ENCODE measurements at regions not wholly inside any gene's neighbourhood (a gene's known extent, or its start where the extent isn't known, plus 50 kb on each side); places are given as distances from the start of the nearest gene placed in this dataset.

DNA sequence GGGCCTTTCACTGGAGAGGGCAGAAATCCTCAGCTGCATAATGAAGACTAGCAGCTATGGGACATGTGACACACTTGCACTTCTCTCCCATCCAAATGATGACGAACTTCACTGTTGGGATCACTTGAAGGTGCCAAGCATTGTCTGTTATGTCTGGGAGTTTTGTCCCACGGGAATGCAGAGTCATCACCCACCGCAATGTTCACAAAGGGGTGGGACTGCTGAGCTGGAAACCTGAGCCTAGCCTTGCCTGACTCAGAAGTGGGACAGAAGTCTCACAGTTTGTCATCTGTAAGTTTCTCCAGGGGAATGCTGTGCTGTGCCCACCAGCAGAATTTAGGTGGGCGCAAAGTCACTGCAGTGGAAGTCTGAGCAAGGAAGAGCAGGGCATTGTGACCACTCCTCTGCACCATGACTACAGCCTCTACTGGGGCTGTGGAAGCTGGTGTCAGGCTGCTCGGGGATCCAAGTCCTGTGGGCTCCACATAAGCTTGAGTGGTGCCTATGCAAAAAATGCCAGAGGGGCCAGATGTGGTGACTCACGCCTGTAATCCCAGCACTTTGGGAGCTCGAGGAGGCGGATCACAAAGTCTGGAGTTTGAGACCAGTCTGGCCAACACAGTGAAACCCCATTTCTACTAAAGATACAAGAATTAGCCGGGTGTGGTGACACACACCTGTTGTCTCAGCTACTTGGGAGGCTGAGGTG is 472.0 kb upstream of the CNTNAP2 start:
- no peak for DNase-seq

DNA sequence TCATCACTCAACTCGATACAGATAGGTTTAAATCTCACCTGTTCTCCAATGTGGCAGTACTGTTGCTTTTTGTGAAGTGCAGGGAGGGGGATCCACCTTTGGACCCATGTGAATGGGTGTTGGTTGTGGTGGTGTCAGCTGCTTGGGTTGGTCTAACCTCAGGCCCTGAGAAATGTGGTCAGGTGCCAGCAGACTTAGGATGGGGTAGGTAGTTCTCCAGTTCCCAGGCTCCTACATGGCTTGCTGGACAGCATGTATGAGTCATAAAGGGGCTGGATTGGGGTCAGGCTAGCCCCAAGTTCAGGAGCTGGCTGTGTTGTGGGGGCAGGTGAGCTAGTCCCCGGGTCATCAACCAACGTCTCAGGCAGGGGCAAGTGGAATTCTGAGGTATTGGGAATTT is 472.6 kb upstream of the CNTNAP2 start:
- DNase-seq = no peak

DNA sequence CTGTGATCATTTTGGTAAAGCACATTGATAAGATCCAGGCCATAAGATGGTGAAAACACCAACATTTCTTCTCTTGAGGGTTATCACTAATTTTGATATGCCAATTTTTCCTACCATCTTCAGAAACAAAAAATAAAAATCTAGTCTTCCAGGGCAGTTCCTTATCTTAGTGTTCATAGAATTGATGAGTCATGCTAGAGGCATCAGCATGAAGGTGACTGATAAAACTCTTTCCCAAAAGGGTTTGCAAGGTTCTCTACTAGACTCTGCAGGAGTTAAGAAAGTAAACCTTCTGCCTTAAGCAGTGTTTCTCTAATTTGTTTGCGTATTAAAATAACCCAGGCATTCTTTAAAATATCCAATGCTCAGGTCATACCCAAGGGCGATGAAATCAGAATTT is 483.1 kb upstream of the CNTNAP2 start:
- no peak for DNase-seq

DNA sequence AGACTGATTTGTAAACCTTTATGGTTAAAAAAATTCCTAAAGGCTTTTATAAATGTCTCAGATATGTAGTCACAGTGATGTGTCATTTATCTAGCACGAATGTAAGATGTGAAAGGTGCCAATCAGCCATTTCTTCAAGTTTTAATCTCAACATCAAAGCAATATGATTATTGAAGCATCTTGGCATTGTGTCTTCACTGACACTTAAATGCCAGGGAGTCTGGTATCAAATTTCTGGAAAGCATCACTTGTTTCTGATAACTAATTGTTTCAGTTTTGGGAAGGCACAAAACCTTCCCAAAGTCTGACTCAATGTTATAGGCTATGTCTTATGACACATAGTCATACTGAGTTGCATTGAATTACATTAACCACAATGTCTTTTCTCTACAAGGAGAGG is 492.0 kb upstream of the CNTNAP2 start:
- no peak for DNase-seq

DNA sequence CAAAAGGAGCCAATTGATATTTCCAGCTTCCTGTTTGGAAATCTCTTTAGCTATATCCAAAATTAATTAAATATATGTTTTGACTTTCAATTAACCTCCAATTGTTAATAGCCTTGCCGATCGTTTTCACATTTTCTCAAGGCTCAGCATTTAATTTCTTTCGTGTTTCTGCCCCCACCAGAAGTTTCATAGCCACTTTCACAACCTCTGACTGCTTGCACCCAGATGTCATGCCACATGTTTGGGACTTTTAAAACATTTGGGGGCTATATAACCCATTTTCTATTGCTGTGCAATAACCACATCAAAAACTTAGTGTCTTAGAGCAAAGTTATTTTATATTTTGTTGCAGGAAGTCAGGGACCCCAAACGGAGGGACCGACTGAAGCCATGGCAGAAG is 510.6 kb upstream of the CNTNAP2 start:
- no peak for DNase-seq

DNA sequence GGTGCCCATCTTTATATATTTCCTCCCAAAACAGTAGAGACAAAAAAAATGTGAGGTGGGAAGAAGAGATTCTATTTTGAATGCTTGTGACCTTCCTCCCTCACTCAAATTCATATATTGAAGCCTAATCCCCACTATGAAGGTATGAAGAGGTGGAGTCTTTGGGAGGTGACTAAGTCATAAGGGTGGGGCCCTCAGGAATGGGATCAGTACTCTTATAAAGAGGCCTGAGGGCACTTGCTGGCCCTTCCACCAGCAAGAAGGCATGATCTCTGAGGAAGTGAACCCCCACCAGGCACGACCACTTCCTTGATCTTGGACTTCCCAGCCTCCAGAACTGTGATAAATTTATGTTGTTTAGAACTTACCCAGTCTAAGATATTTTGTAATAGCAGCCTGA is 517.2 kb upstream of the CNTNAP2 start:
- DNase-seq = no peak

DNA sequence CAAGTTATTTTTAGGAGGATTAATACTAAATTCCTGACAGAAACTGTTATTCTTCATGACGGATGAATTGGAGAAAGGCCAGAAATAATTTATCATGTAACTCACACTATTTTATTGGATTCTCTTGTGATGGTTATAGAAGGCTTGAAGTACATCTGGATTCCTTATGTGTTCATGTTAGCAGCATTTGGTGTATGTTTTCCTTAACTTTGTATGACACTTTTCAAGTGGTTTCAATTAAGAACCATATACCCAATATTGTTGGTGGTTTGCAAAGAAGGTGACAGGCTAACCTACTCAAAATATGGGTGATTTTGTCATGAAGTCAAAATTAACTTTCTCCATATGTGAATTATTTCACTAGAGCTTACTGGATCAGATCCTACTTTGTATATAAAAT is 532.2 kb upstream of the CNTNAP2 start:
- DNase-seq = no peak

DNA sequence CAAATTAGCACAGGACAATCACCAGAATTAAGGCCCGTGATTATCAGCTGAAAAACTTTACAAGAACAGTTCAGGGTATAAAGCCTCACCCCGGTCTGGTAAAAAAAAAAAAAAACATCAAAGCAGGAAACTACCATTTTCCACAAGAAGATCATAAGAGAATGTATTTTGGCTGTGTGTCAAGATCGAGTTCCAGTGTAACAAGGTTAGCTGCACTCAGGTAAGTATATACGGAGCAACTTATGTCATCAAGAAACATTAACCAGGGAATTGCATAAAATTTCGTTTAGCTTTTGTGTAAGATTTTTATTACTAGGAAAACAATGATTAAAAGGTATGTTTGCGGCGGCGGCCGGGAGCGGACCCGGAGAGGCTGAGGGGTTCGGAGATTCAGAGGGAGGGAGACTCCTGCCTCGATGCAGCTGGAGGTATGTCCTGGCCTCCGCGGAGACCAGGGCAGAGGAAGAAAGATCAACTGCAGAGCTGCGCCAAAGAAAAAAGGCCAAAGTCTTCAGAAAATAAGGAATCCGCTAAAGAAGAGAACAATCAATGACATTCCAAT is 533.8 kb upstream of the CNTNAP2 start:
- DNase-seq = no peak

DNA sequence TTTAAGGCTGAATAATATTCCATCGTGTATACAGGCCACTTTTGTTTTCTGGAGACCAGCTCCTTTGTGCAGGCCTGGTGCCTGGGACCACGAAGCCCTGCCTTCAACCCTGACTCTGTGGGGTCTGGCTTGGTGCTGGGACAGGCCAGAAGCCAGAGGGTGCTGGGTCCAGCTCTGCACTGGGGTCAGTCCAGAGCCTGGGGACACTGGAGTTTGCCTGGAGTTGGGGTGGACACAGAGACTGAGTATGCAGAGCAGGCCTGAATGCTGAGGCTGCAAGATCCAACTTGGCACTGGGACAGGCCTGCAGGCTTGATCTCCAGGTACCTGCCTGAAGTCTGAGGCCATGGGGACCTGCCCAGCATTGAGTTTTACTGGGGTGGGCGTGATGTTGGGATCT is 558.8 kb upstream of the CNTNAP2 start:
- DNase-seq = no peak

DNA sequence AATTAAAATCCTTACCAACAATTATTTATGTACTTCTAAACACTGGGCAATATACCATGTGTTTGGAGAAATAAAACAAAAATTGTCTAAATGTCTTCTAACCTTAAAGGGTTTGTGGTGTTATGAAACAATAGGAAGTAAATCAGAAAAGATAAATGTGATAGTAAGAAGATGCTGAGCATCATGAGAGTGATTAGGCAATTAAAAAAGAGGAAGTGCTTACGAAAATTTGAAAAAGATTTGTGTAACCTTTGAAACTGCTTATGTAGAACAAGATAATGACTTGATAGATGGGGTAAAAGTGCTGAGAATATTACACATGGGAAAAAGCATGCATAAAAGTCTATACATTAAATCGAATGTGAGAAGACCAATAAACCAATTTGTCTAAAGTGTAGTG is 573.4 kb upstream of the CNTNAP2 start:
- no peak for DNase-seq

DNA sequence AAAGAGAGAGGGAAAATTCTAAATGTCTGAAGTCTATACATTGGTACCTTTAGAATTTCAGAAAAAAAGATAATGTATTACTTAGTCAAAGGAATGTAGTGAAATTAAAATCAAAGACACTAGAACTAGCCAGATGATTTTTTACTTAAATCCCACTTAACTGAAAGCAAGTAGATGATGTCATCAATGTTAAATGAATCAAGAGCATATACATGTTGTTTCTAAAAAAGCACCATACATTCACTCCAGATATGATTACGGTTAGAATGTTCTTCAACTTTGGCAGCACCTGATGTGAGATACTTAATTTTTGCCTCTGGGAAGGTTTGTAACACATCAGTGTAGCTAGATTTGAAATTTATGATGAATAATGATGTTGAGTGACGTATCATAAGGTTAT is 576.7 kb upstream of the CNTNAP2 start:
- no peak for DNase-seq

DNA sequence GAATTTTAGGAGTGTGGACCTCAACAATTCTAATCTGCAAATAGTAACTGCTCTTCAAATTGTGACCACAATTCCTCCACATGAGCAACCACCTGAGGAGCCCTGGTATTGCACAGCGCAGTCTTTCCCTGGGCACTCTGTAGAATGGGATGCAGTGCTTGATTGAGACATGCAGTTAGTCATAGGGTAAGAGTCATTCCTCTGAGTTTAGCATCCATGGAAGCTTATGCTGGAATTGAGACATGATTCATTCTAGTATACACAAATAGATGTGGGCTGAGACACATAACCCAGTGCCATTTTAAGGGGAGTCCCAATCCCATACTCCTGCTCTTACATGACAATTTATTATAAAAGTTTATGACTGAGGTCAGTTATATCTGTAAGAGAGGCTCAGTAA is 582.3 kb upstream of the CNTNAP2 start:
- no peak for DNase-seq

DNA sequence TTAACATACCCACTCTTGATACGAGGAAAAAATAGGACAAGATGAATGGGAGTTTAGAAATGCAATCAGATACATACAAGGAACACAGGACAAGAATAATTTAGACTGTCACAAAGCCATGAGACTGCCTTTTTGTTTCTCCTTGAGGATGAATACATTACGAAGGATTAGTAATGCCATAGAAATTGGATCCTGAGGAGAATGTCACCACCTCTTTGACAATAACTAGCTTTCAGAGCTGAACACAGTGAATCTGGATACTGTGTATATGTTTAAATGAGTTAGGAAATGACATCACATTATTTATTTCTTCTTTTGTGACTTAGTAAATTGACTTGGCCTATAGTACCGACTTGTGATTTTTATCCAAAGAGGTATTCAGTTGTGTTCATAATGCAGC is 596.3 kb upstream of the CNTNAP2 start:
- DNase-seq = no peak

DNA sequence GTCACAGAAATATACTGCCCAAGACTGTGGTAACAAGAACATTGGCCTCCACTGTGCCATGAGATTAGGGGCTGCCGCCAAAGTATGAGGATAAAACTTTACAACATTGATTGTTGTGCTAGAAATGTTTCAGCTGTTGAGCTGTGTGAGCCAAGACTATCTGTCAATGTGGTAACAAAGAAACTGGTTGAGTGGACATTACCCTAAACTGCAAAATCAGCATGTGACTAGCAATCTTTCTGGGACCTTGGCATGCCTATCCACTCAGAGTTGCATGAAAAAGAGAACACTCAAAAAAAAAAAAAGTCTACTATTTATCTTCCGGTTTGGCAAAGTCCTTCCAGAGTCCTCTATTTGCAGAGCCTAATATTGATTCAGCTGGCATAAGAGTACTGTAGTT is 605.6 kb upstream of the CNTNAP2 start:
- DNase-seq = no peak

DNA sequence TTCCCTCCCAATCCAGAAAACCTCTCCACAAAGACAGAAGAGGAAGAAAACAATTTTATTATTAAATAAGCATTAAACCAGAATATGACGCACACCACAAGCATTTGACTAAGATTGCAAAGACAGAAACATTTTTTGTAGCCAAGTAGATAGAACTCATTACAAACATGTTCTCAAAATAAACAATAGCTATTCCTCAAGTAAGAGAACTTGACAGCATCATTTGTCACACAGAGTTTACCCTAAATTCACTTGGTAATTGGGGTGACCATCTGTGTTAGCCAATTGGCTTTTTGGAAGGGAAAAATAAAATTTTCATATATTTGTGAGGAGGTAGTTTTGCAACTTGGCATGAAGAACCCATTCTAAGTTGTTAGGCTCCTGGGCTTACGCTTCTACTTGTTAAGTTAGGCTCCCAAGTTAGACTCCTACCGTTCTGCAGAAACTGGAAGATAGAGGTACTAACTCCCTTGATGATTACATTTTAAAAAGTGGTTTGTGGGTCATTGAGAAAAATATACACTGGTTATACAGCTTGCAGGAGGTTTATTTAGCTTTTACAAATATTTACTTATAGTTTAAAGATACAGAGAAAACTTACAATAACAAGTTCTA is 618.6 kb upstream of the CNTNAP2 start:
- DNase-seq = no peak

DNA sequence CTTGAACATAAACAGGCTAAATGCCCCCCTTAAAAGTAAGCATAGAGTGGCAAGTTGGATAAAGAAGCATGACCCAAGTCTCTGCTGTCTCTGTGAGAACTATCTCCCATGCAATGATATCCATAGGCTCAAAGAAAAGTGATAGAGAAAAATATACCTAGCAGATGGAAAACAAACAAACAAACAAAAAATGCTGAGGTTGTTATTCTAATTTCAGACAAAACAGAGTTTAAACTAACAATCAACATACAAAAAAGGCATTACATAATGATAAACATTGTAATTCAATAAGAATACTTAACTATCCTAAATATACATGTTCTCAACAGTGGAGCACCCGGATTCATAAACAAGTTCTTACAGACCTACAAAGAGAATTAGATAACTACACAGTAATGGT is 626.2 kb upstream of the CNTNAP2 start:
- DNase-seq = no peak

DNA sequence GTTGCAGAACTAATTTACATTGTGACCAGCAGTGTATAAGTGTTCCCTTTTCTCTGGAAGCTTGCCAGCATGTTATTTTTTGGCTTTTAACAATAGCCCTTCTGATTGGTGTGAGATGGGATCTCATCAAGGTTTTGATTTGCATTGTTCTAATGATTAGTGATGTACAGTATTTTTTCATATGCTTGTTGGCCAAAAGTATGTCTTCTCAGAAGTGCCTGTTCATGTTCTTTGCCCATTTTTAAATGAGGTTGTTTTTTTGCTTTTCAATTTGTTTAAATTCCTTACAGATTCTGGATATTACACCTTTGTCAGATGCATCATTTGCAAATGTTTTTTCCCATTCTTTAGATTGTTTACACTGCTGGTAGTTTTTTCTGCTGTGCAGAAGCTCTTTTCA is 627.0 kb upstream of the CNTNAP2 start:
- no peak for DNase-seq

DNA sequence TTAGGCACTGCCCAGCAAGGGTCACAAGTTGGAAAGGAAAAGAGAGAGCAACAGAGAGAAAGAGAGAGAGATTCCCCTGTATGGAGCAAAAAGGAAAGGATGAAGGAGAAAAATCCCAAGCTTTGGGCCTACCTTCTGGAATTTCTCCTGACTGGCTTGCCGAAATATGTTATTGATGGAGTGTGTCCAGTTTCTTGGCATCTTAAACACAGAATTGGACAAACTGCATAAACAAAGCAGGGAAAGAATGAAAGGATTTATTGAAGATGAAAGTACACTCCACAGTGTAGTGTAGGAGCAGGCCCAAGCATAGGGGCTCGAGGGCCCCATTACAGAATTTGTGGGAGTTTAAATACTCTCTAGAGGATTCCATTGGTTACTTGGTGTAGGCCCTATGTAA is 627.8 kb upstream of the CNTNAP2 start:
- no peak for DNase-seq

DNA sequence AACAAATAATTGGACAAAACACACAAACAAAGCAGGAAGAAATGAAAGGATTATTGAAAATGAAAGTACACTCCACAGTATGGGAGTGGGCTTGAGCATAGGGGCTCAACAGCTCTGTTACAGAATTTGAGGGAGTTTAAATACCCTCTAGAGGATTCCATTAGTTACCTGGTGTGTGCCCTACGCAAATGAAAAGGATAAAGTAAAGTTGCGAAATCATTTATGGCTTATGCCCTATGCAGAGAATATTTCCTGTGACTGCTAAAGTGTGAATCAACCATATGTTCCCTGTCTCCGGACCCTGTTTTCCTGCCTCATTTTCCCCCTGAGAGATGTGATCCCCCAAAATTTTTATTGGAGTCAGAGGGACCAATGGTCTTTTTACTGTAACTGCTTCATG is 634.6 kb upstream of the CNTNAP2 start:
- DNase-seq = no peak

DNA sequence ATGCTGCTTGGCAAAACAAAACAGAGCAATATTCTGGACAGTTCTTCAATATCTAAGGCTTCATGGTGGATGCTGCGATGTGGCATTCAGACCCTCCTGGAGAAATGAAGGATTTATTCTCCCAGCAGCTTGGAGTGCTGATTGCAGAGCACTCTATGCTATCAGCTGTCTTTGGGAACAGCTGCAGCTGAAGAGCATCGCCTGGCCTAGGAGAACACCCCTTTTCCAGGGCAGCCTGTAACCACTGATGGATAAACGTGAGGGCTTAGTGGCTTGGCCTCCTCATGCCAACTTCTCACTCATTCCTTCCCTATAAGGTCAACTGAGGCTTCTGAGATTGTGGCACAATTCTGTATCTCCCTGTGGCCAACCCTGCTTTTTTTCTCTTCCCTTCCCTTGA is 638.1 kb upstream of the CNTNAP2 start:
- DNase-seq = no peak

DNA sequence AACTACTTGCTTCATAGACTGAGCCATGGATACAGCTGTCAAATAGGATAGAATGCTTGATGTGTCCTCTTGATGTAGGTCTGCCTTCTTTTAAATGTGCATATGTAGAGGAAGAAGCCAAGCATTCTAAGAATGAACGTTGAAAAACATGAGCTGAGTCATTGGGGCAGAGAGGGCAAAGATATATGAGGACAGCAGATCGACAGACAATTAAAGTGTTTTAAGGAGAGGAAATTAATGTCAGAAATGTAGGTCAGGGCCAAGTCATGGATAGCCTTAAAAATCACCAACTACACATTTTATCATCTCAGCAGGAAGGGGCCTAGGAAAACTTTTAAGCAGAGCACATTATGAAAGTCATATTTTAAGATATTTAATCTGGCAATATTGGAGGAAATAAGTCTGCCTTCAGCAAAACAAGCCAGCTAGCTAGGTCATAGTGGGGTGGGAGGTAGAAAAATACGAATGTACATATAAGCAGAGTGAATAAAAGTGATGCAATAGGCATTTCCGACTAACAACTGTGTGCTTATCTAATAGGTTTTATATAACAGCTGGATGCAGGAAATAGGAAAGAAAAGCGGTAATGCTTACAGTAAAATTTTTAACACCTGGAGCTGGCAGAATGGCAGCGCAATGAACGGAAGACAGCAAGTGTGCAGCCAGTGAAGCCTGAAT is 638.3 kb upstream of the TPK1 start:
- DNase-seq = no peak

DNA sequence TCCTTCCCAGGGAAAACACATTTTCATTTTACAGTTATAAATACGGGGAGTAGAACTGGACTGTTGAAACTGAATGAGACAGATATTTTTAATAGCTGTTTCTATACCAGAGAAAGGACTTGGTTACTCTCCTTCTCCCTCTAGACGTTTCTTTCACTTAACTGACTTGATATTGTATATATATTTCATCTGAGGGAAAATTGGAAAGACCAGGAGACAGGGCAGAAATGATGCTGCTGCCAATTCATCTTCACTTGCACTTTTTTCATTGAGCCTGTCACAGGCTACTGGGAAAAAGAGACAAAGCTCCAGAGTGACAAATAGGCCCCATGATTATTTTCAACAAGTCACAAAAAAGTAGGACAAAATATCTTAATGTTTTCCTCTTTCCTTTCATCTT is 636.0 kb upstream of the TPK1 start:
- DNase-seq = no peak

DNA sequence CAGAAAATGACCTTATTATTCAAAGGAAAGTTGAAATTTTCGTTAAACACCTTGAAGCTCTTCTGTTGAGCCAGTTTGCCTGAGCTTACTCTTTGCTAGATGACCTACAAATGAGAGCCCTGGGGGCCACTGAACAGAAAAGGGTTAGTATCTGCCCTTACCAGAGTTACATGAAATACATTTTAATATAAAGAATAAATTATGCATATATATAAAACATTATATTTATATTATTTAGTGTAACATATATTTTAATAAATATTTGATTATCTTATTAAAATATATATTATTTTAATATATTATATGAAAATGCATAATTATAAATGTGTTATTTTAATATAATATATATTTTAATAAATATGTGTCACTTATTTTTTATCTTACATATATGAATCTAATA is 628.4 kb upstream of the TPK1 start:
- no peak for DNase-seq

DNA sequence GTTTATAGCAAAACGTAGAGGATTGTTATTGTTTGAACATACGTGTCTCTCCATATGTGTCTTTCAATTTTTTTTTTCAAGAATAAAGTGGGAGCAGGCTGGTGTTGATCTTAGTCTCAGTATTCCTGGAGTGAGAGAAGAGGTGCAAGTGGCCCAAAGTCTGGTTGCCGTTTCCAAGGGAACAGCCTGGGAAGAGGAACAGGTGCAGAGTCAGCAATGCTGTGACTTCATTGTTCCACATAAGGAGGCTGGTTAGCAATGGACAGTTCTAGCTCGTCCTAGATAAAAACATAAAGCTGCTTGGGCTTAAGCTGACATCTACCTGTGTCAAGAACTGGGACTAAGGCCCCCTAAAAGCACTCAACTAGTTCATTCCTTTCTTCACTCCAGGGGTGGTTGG is 626.6 kb upstream of the TPK1 start:
- no peak for DNase-seq
